SK-N-SH (cell line): ENCODE measurements at regions not wholly inside any gene's neighbourhood (a gene's known extent, or its start where the extent isn't known, plus 50 kb on each side); places are given as distances from the start of the nearest gene placed in this dataset.

ENCODE experiments used
- CTCF ChIA-PET: fragments of 300-600, 350-600 bp; formaldehyde crosslinking; extraction: SDS; loops from one replicate; lab custom pipeline; 2021; lab: Yijun Ruan, JAX
- POLR2A ChIA-PET: fragments of 350-600 bp; sonication (Branson Sonifier 250); formaldehyde crosslinking; extraction: SDS; loops from one replicate; lab custom pipeline; 2020; ENCODE audit warnings: antibody characterized with exemption, inconsistent platforms; lab: Yijun Ruan, JAX
- DNase-seq: peaks from one replicate; pipeline ENCODE4 v3.0.0; 2012
- H2AFZ ChIP-seq: fragments of 200-600 bp; sonication (generic); 2 replicates; pipeline ENCODE4 v1.8.1; 2016; ENCODE audit warnings: antibody characterized with exemption, mild to moderate bottlenecking, low read depth
- H3F3A ChIP-seq: fragments of 200-600 bp; sonication (generic); replicated peaks from 2 replicates; pipeline ENCODE3; 2016; ENCODE audit warnings: antibody characterized with exemption, mild to moderate bottlenecking; ENCODE audit not compliant: insufficient read depth
- H3K27ac ChIP-seq, 2 experiments: fragments of 200-500 bp in 1 of 2; fragments of 200-600 bp in 1 of 2; sonication (Bioruptor generic) in 1 of 2; sonication (generic), shearing (Covaris generic) in 1 of 2; 2 replicates each; pipeline versions ENCODE4 v1.5.1 to v1.6.1; 2014 to 2016; ENCODE audit warnings: low read depth in 2 of 2, inconsistent platforms in 1 of 2, low read length in 1 of 2, mild to moderate bottlenecking in 1 of 2, mixed read lengths in 1 of 2
- H3K27me3 ChIP-seq: fragments of 200-600 bp; sonication (generic), shearing (Covaris generic); 2 replicates; pipeline ENCODE4 v1.6.1; 2016; ENCODE audit warnings: mixed run types; ENCODE audit not compliant: insufficient read depth
- H3K36me3 ChIP-seq, 2 experiments: fragments of 200-500 bp in 1 of 2; fragments of 200-600 bp in 1 of 2; sonication (Bioruptor generic) in 1 of 2; sonication (generic) in 1 of 2; replicated peaks in 1 of 2; 2 replicates each; pipeline versions ENCODE3 to v1.5.1; 2014 to 2016; ENCODE audit warnings: low read length in 1 of 2, mild to moderate bottlenecking in 1 of 2; ENCODE audit not compliant: insufficient read depth in 2 of 2, control insufficient read depth in 1 of 2
- H3K4me1 ChIP-seq, 2 experiments: fragments of 200-500 bp in 1 of 2; fragments of 200-600 bp in 1 of 2; sonication (Bioruptor generic) in 1 of 2; sonication (generic), shearing (Covaris generic) in 1 of 2; 2 replicates each; pipeline versions ENCODE4 v1.5.1 to v1.6.1; 2014 to 2016; ENCODE audit warnings: low read depth in 1 of 2, low read length in 1 of 2, mixed run types in 1 of 2; ENCODE audit not compliant: insufficient read depth in 2 of 2, control insufficient read depth in 1 of 2
- H3K4me2 ChIP-seq: fragments of 200-600 bp; sonication (generic), shearing (Covaris generic); 2 replicates; pipeline ENCODE4 v1.6.1; 2017; ENCODE audit warnings: mixed run types
- H3K4me3 ChIP-seq, 2 experiments: fragments of 200-500 bp in 1 of 2; fragments of 200-600 bp in 1 of 2; sonication (Bioruptor generic) in 1 of 2; sonication (generic), shearing (Covaris generic) in 1 of 2; 2 replicates each; pipeline versions ENCODE4 v1.5.1 to v1.8.1; 2014 to 2016; ENCODE audit warnings: low read depth in 2 of 2, inconsistent platforms in 1 of 2, low read length in 1 of 2, mild to moderate bottlenecking in 1 of 2, mixed read lengths in 1 of 2, moderate library complexity in 1 of 2
- H3K79me2 ChIP-seq: fragments of 200-600 bp; sonication (generic); 2 replicates; pipeline ENCODE4 v1.8.1; 2017; ENCODE audit warnings: mild to moderate bottlenecking; ENCODE audit not compliant: insufficient read depth
- H3K9ac ChIP-seq: fragments of 200-600 bp; sonication (generic); 2 replicates; pipeline ENCODE4 v1.6.1; 2017; ENCODE audit warnings: mixed run types
- H3K9me2 ChIP-seq: fragments of 200-600 bp; sonication (generic); 2 replicates; pipeline ENCODE4 v1.6.1; 2017; ENCODE audit warnings: mixed run types
- H3K9me3 ChIP-seq: fragments of 200-600 bp; sonication (generic); 2 replicates; pipeline ENCODE4 v1.6.1; 2017; ENCODE audit warnings: mixed run types, mild to moderate bottlenecking, moderate library complexity
- H4K20me1 ChIP-seq: fragments of 200-600 bp; sonication (generic); 2 replicates; pipeline ENCODE4 v1.6.1; 2017; ENCODE audit warnings: mild to moderate bottlenecking, mixed run types; ENCODE audit not compliant: insufficient read depth
- ELF1 ChIP-seq: IDR thresholded peaks from 2 replicates; pipeline ENCODE4 v1.4.0; 2012
- EZH2phosphoT487 ChIP-seq: fragments of 200-600 bp; sonication (generic); IDR thresholded peaks from 2 replicates; pipeline ENCODE4 v1.6.1; 2017; ENCODE audit warnings: low read depth, mixed run types, mild to moderate bottlenecking, antibody characterized with exemption, moderate library complexity, borderline replicate concordance
- FOSL2 ChIP-seq: IDR thresholded peaks from 2 replicates; pipeline ENCODE4 v1.4.0; 2012; ENCODE audit warnings: low read depth, mild to moderate bottlenecking, moderate library complexity, borderline replicate concordance
- FOXJ3 ChIP-seq: sonication (generic); formaldehyde crosslinking; IDR thresholded peaks from 2 replicates; pipeline ENCODE4 v1.5.1; 2020; ENCODE audit warnings: mild to moderate bottlenecking, missing genetic modification reagents
- JUND ChIP-seq: IDR thresholded peaks from 2 replicates; pipeline ENCODE4 v1.4.0; 2012
- MXI1 ChIP-seq: IDR thresholded peaks from 2 replicates; pipeline ENCODE4 v1.6.1; 2012; ENCODE audit warnings: mild to moderate bottlenecking, low read depth, low read length, improper control_type of control experiment
- NRF1 ChIP-seq: IDR thresholded peaks from 2 replicates; pipeline ENCODE4 v1.6.1; 2012; ENCODE audit warnings: low read depth, mild to moderate bottlenecking, low read length
- RAD21 ChIP-seq: IDR thresholded peaks from 2 replicates; pipeline ENCODE4 v1.6.1; 2012; ENCODE audit warnings: mild to moderate bottlenecking, low read length
- RFX5 ChIP-seq: IDR thresholded peaks from 2 replicates; pipeline ENCODE4 v1.6.1; 2012; ENCODE audit warnings: mild to moderate bottlenecking, improper control_type of control experiment, low read length
- RXRA ChIP-seq: IDR thresholded peaks from 2 replicates; pipeline ENCODE4 v1.4.0; 2012; ENCODE audit warnings: low read depth, mild to moderate bottlenecking, borderline replicate concordance
- SIN3A ChIP-seq: IDR thresholded peaks from 2 replicates; pipeline ENCODE4 v1.6.1; 2012; ENCODE audit warnings: low read depth, mild to moderate bottlenecking, low read length, moderate library complexity, borderline replicate concordance
- TAF1 ChIP-seq: IDR thresholded peaks from 2 replicates; pipeline ENCODE4 v1.6.1; 2012; ENCODE audit warnings: low read depth, mild to moderate bottlenecking, low read length, moderate library complexity, borderline replicate concordance
- TCF12 ChIP-seq: IDR thresholded peaks from 2 replicates; pipeline ENCODE4 v1.4.0; 2012
- WGBS: methylation state at CpG from one replicate; pipeline ENCODE4 v1.1.6; 2017; ENCODE audit warnings: low lambda C conversion rate; 5-methylcytosine and 5-hydroxymethylcytosine counted together
- TF ChIP-seq, protein P1 (sequence below): IDR thresholded peaks from 2 replicates; pipeline ENCODE4 v1.4.0; 2012; ENCODE audit warnings: low read depth
- TF ChIP-seq, protein P2 (sequence below): fragments of 200-600 bp; sonication (generic); IDR thresholded peaks from 2 replicates; pipeline ENCODE4 v1.6.1; 2017; ENCODE audit warnings: antibody characterized with exemption, mild to moderate bottlenecking, moderate library complexity
- TF ChIP-seq, protein P3 (sequence below): IDR thresholded peaks from 2 replicates; pipeline ENCODE4 v1.6.1; 2012; ENCODE audit warnings: mild to moderate bottlenecking, low read depth, low read length, moderate library complexity
- TF ChIP-seq, protein P4 (sequence below): fragments of 150-350 bp; IDR thresholded peaks from 2 replicates; pipeline ENCODE4 v1.6.1; 2017; ENCODE audit warnings: antibody characterized with exemption, low read length, low read depth, borderline replicate concordance
- TF ChIP-seq, protein P5 (sequence below): IDR thresholded peaks from 2 replicates; pipeline ENCODE4; 2012

DNA sequence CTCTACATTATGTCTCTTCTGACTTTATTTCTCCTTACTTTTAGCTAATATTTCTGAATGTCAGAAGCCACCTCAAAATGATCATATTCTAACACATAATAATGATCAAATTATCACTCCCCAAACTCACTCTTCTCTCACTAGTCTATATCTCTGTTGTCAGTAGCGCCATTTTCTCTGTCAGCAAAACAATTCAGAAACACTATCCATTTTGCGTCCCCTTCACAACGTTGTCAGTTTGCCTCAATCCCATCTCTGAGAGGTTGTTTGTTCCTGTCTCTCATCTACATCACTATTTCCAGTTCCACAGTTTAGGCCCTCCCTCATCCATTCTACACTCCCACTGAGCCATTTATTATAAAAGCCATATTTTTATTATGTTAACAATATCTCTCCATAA, 1376.3 kb upstream of the ACVR2A start:
- WGBS, result 56% methylated on average over 3 of the region's 3 CpGs
- H3K79me2 ChIP-seq, result no peaks in the 10 kb centered on the region
- H3K27ac ChIP-seq, result no peak overlapping the region
- DNase-seq, result no peak
- no peak overlapping the region for H3K4me3 ChIP-seq
- no peaks in the 10 kb centered on the region for H3K27me3 ChIP-seq
- H3K9me3 ChIP-seq, result no peaks in the 10 kb centered on the region
- H3K36me3 ChIP-seq, result no peaks in the 10 kb centered on the region
- no peak overlapping the region for H2AFZ ChIP-seq
- no peaks in the 10 kb centered on the region for H3K4me1 ChIP-seq
- ChIA-PET POLR2A (no interaction called here), CTCF (no interaction called here)
- no peak overlapping the region for H3K4me2 ChIP-seq
- no peak overlapping the region for H3K9ac ChIP-seq
- no peaks in the 10 kb centered on the region for H3K9me2 ChIP-seq
- TF ChIP-seq, protein P1, sequence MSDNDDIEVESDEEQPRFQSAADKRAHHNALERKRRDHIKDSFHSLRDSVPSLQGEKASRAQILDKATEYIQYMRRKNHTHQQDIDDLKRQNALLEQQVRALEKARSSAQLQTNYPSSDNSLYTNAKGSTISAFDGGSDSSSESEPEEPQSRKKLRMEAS, result no peak
- TF ChIP-seq EZH2phosphoT487 (no peak), FOSL2 (no peak), RAD21 (no peak), RXRA (no peak), MXI1 (no peak), ELF1 (no peak), NRF1 (no peak), SIN3A (no peak), TCF12 (no peak), TAF1 (no peak), RFX5 (no peak), FOXJ3 (CRISPR knock-in tag) (no peak), JUND (no peak)
- TF ChIP-seq, protein P2, sequence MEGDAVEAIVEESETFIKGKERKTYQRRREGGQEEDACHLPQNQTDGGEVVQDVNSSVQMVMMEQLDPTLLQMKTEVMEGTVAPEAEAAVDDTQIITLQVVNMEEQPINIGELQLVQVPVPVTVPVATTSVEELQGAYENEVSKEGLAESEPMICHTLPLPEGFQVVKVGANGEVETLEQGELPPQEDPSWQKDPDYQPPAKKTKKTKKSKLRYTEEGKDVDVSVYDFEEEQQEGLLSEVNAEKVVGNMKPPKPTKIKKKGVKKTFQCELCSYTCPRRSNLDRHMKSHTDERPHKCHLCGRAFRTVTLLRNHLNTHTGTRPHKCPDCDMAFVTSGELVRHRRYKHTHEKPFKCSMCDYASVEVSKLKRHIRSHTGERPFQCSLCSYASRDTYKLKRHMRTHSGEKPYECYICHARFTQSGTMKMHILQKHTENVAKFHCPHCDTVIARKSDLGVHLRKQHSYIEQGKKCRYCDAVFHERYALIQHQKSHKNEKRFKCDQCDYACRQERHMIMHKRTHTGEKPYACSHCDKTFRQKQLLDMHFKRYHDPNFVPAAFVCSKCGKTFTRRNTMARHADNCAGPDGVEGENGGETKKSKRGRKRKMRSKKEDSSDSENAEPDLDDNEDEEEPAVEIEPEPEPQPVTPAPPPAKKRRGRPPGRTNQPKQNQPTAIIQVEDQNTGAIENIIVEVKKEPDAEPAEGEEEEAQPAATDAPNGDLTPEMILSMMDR, result no peak
- TF ChIP-seq, protein P3, sequence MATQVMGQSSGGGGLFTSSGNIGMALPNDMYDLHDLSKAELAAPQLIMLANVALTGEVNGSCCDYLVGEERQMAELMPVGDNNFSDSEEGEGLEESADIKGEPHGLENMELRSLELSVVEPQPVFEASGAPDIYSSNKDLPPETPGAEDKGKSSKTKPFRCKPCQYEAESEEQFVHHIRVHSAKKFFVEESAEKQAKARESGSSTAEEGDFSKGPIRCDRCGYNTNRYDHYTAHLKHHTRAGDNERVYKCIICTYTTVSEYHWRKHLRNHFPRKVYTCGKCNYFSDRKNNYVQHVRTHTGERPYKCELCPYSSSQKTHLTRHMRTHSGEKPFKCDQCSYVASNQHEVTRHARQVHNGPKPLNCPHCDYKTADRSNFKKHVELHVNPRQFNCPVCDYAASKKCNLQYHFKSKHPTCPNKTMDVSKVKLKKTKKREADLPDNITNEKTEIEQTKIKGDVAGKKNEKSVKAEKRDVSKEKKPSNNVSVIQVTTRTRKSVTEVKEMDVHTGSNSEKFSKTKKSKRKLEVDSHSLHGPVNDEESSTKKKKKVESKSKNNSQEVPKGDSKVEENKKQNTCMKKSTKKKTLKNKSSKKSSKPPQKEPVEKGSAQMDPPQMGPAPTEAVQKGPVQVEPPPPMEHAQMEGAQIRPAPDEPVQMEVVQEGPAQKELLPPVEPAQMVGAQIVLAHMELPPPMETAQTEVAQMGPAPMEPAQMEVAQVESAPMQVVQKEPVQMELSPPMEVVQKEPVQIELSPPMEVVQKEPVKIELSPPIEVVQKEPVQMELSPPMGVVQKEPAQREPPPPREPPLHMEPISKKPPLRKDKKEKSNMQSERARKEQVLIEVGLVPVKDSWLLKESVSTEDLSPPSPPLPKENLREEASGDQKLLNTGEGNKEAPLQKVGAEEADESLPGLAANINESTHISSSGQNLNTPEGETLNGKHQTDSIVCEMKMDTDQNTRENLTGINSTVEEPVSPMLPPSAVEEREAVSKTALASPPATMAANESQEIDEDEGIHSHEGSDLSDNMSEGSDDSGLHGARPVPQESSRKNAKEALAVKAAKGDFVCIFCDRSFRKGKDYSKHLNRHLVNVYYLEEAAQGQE, result no peak
- TF ChIP-seq, protein P4, sequence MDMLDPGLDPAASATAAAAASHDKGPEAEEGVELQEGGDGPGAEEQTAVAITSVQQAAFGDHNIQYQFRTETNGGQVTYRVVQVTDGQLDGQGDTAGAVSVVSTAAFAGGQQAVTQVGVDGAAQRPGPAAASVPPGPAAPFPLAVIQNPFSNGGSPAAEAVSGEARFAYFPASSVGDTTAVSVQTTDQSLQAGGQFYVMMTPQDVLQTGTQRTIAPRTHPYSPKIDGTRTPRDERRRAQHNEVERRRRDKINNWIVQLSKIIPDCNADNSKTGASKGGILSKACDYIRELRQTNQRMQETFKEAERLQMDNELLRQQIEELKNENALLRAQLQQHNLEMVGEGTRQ, result no peak
- TF ChIP-seq, protein P5, sequence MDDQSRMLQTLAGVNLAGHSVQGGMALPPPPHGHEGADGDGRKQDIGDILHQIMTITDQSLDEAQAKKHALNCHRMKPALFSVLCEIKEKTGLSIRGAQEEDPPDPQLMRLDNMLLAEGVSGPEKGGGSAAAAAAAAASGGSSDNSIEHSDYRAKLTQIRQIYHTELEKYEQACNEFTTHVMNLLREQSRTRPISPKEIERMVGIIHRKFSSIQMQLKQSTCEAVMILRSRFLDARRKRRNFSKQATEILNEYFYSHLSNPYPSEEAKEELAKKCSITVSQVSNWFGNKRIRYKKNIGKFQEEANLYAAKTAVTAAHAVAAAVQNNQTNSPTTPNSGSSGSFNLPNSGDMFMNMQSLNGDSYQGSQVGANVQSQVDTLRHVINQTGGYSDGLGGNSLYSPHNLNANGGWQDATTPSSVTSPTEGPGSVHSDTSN, result no peak
- H3F3A ChIP-seq, result no peaks in the 10 kb centered on the region
- no peaks in the 10 kb centered on the region for H4K20me1 ChIP-seq
